IPS-15b (cell line): ENCODE measurements at regions not wholly inside any gene's neighbourhood (a gene's known extent, or its start where the extent isn't known, plus 50 kb on each side); places are given as distances from the start of the nearest gene placed in this dataset.
"Not testable (repeated sequence)": the region's sequence is repeated elsewhere in the genome, so short reads cannot be mapped to it uniquely, and the experiment has no call there.

Source experiments
- H3K27me3 ChIP-seq: one replicate; pipeline ENCODE4 v1.6.1; 2013; ENCODE audit warnings: low read length; ENCODE audit not compliant: control insufficient read depth, insufficient read depth
- H3K36me3 ChIP-seq: one replicate; pipeline ENCODE4 v1.6.1; 2013; ENCODE audit warnings: low read length; ENCODE audit not compliant: control insufficient read depth, insufficient read depth
- H3K4me1 ChIP-seq: one replicate; pipeline ENCODE4 v1.6.1; 2013; ENCODE audit warnings: mild to moderate bottlenecking, low read length; ENCODE audit not compliant: control insufficient read depth, insufficient read depth
- H3K4me3 ChIP-seq: one replicate; pipeline ENCODE4 v1.5.1; 2013; ENCODE audit warnings: low read depth, low read length
- H3K9ac ChIP-seq: one replicate; pipeline ENCODE4 v1.6.1; 2013; ENCODE audit warnings: low read depth, mild to moderate bottlenecking, low read length
- H3K9me3 ChIP-seq: one replicate; pipeline ENCODE4 v1.6.1; 2013; ENCODE audit warnings: mild to moderate bottlenecking, low read length; ENCODE audit not compliant: control insufficient read depth, insufficient read depth

GRCh38 chr3:187807086-187807862, 62.0 kb upstream of the BCL6 start:
- no peak overlapping the region for H3K4me3 ChIP-seq
- no peaks in the 10 kb centered on the region for H3K27me3 ChIP-seq
- no peaks in the 10 kb centered on the region for H3K36me3 ChIP-seq
- no peak overlapping the region for H3K9ac ChIP-seq
- H3K4me1 ChIP-seq: no peaks in the 10 kb centered on the region
- no peaks in the 10 kb centered on the region for H3K9me3 ChIP-seq

DNA sequence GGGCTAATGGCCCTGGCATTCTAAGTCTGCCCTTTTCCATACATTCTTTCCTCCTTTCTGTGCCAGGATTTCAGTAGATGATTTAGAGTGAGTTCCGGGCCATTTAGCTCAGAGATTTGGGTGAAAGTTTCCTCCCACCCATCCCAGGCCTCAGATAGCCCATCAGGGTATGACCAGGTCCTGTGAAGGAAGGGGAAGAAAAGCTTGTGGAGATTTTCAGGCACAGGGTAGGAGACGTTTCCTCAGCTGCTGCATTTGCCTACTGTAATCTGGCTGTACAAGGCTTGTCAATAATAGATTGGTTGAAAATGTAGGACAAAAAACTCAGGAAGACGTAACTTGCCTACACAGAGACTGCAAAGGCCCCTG, 63.2 kb upstream of the BCL6 start:
- Histone ChIP-seq H3K27me3 (no peaks in the 10 kb centered on the region), H3K4me1 (no peaks in the 10 kb centered on the region), H3K4me3 (no peak overlapping the region), H3K36me3 (no peaks in the 10 kb centered on the region), H3K9ac (no peak overlapping the region), H3K9me3 (no peaks in the 10 kb centered on the region)

GRCh38 chr3:187809612-187809991, 64.3 kb upstream of the BCL6 start:
- no peaks in the 10 kb centered on the region for H3K27me3 ChIP-seq
- H3K36me3 ChIP-seq: no peaks in the 10 kb centered on the region
- H3K9me3 ChIP-seq: no peaks in the 10 kb centered on the region
- H3K9ac ChIP-seq: no peak overlapping the region
- no peak overlapping the region for H3K4me3 ChIP-seq
- no peaks in the 10 kb centered on the region for H3K4me1 ChIP-seq

DNA sequence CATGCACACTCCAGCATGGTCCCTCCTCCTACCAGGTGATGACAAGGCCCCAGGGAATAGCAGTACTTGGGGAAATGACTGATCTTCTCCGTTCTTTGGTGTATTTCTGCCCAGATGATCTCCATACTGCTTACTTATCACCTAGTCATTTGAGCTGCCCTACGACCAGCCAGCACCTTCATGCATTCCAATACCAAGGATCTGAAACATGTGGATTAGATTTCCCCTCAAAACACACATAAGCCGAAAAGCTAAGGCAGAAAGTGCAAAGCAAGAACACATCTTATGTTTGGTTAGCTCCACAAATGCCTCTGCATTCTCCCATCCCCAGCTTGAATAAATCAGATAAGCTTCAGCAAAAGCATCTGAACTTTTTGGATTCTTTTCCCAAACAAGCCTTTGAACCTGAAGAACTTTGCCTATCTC, 64.8 kb upstream of the BCL6 start:
- Histone ChIP-seq H3K36me3 (no peaks in the 10 kb centered on the region), H3K27me3 (no peaks in the 10 kb centered on the region), H3K9ac (no peak overlapping the region), H3K4me1 (no peaks in the 10 kb centered on the region), H3K9me3 (no peaks in the 10 kb centered on the region), H3K4me3 (no peak overlapping the region)

- Histone ChIP-seq H3K4me3 (no peak overlapping the region), H3K36me3 (no peaks in the 10 kb centered on the region), H3K27me3 (no peaks in the 10 kb centered on the region), H3K4me1 (no peaks in the 10 kb centered on the region), H3K9ac (no peak overlapping the region), H3K9me3 (no peaks in the 10 kb centered on the region)
Measured at GRCh38 chr3:187811585-187812250, 66.5 kb upstream of the BCL6 start.

DNA sequence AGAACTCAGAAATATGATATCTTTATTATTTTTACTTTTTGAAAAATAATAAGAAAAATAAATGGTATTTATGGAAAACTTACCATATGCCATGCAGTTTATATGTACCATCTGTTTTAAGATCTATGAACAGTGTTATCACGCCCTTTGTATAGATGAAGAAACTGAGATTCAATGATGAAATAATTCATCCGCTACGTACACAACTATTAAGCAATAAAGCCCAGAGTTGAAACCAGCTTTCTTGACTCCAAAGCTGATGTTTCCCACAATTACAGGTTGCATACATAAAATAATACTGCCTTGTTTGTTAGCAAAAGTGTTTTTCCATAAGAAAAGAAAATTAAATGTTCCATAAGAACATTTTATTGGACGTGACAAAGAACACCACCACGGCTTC, 67.2 kb upstream of the BCL6 start:
- Histone ChIP-seq H3K36me3 (no peaks in the 10 kb centered on the region), H3K4me1 (no peaks in the 10 kb centered on the region), H3K9me3 (no peaks in the 10 kb centered on the region), H3K4me3 (no peak overlapping the region), H3K9ac (no peak overlapping the region), H3K27me3 (no peaks in the 10 kb centered on the region)

DNA sequence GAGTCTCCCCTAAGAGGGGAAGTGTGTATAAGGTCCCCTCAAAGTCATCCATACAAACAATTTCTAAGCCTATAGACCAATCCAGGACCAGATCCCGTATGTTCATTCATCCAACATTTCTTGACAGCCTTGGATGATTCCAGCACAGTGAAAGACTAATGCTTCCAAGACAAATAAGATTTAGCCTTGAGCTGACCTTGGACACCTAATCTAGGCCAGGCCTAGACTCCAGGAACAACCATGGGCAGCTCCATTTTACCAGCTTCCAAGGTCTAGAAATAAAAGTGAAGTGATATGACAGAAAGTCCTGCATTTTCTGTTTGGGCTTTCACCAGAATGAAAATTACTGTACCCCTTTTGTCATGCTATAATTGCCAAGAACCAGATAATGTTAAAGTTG, 67.9 kb upstream of the BCL6 start:
- no peak overlapping the region for H3K4me3 ChIP-seq
- H3K4me1 ChIP-seq: no peaks in the 10 kb centered on the region
- H3K36me3 ChIP-seq: no peaks in the 10 kb centered on the region
- H3K9me3 ChIP-seq: no peaks in the 10 kb centered on the region
- H3K9ac ChIP-seq: no peak overlapping the region
- H3K27me3 ChIP-seq: no peaks in the 10 kb centered on the region

DNA sequence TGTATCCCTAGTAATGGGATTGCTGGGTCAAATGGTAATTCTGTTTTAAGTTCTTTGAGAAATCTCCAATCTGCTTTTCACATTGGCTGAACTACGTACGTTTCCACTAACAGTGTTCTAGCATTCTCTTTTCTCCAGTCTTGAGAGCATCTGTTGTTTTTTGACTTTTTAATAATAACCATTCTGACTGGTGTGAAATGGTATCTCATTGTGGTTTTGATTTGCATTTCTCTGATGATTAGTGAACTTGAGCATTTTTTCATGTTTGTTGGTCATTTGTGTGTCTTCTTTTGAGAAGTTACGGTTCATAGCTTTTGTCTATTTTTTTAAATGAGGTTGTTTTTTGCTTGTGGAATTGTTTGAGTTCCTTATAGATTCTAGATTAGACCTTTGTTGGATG, 72.5 kb upstream of the BCL6 start:
- not testable (repeated sequence) for H3K36me3 ChIP-seq, H3K27me3 ChIP-seq, H3K9me3 ChIP-seq, H3K4me1 ChIP-seq, H3K4me3 ChIP-seq, H3K9ac ChIP-seq

- H3K9me3 ChIP-seq: no peaks in the 10 kb centered on the region
- H3K4me3 ChIP-seq: no peak overlapping the region
- no peaks in the 10 kb centered on the region for H3K4me1 ChIP-seq
- H3K9ac ChIP-seq: no peak overlapping the region
- no peaks in the 10 kb centered on the region for H3K36me3 ChIP-seq
- no peaks in the 10 kb centered on the region for H3K27me3 ChIP-seq
Measured at GRCh38 chr3:187821616-187822317, 76.5 kb upstream of the BCL6 start.

- Histone ChIP-seq H3K4me1 (no peaks in the 10 kb centered on the region), H3K9me3 (no peaks in the 10 kb centered on the region), H3K27me3 (no peaks in the 10 kb centered on the region), H3K36me3 (no peaks in the 10 kb centered on the region), H3K4me3 (no peak overlapping the region), H3K9ac (no peak overlapping the region)
Measured at GRCh38 chr3:187822402-187822801, 77.1 kb upstream of the BCL6 start.

- Histone ChIP-seq H3K4me1 (no peaks in the 10 kb centered on the region), H3K27me3 (no peaks in the 10 kb centered on the region)
Measured at GRCh38 chr3:187823746-187824145, 78.5 kb upstream of the BCL6 start.

GRCh38 chr3:187827723-187828122, 82.5 kb upstream of the BCL6 start:
- Histone ChIP-seq H3K4me1 (no peaks in the 10 kb centered on the region), H3K27me3 (no peaks in the 10 kb centered on the region), H3K36me3 (no peaks in the 10 kb centered on the region)

More at GRCh38 chr3:187823746-187824145, 78.5 kb upstream of the BCL6 start:
- Histone ChIP-seq H3K9ac (no peak overlapping the region), H3K36me3 (no peaks in the 10 kb centered on the region), H3K4me3 (no peak overlapping the region), H3K9me3 (no peaks in the 10 kb centered on the region)

More at GRCh38 chr3:187827723-187828122, 82.5 kb upstream of the BCL6 start:
- Histone ChIP-seq H3K9ac (no peak overlapping the region), H3K4me3 (no peak overlapping the region), H3K9me3 (no peaks in the 10 kb centered on the region)
